H1 (cell line): ENCODE measurements at regions not wholly inside any gene's neighbourhood (a gene's known extent, or its start where the extent isn't known, plus 50 kb on each side); places are given as distances from the start of the nearest gene placed in this dataset.

Source experiments
- CTCF ChIA-PET: fragments of 300-600 bp; sonication (Branson Sonifier 250); formaldehyde crosslinking; loops from one replicate; lab custom pipeline; 2021; ENCODE audit not compliant: partially characterized antibody; lab: Charles Lee
- POLR2A ChIA-PET: fragments of 300-600 bp; sonication (Branson Sonifier 250); formaldehyde crosslinking; loops from one replicate; lab custom pipeline; 2021; ENCODE audit warnings: inconsistent platforms; ENCODE audit not compliant: partially characterized antibody; lab: Charles Lee
- DNase-seq, 2 experiments: peaks; one replicate each; pipeline versions ENCODE4 v3.0.0 to v3.0.0-alpha.2; 2010 to 2022; ENCODE audit warnings: low spot score in 2 of 2, low read depth in 1 of 2, mixed read lengths in 1 of 2
- FAIRE-seq: peaks from 2 replicates; lab custom pipeline; 2011; peaks lifted over from hg19 to GRCh38; lab: Jason Lieb, UNC
- H2AFZ ChIP-seq: 2 replicates; pipeline ENCODE4 v1.8.1; 2012; ENCODE audit warnings: low read length, inconsistent platforms
- H2AK5ac ChIP-seq: 2 replicates; pipeline ENCODE4 v1.6.1; 2013; ENCODE audit warnings: low read depth, low read length
- H2BK120ac ChIP-seq: replicated peaks from 2 replicates; pipeline ENCODE3; 2013; ENCODE audit warnings: low read depth, low read length, inconsistent platforms
- H2BK12ac ChIP-seq: 2 replicates; pipeline ENCODE4 v1.6.1; 2013; ENCODE audit warnings: low read depth, low read length
- H2BK15ac ChIP-seq: 2 replicates; pipeline ENCODE4 v1.6.1; 2013; ENCODE audit warnings: low read length
- H2BK20ac ChIP-seq: 2 replicates; pipeline ENCODE4 v1.6.1; 2013; ENCODE audit warnings: low read length
- H2BK5ac ChIP-seq: 2 replicates; pipeline ENCODE4 v1.6.1; 2013; ENCODE audit warnings: low read depth, low read length
- H3K14ac ChIP-seq: 2 replicates; pipeline ENCODE4 v1.6.1; 2013; ENCODE audit warnings: inconsistent platforms; ENCODE audit not compliant: insufficient read length
- H3K18ac ChIP-seq: 2 replicates; pipeline ENCODE4 v1.6.1; 2013; ENCODE audit warnings: low read length; ENCODE audit errors: extremely low read depth
- H3K23ac ChIP-seq: 2 replicates; pipeline ENCODE4 v1.6.1; 2013; ENCODE audit warnings: inconsistent platforms; ENCODE audit not compliant: insufficient read length
- H3K23me2 ChIP-seq: 2 replicates; pipeline ENCODE4 v1.6.1; 2013; ENCODE audit warnings: low read depth, low read length
- H3K27ac ChIP-seq: 2 replicates; pipeline ENCODE4 v1.6.1; 2011; ENCODE audit warnings: low read depth, low read length, inconsistent platforms
- H3K27me3 ChIP-seq, 4 experiments: replicated peaks in 1 of 4; 1 replicate in 1 of 4; 2 replicates in 3 of 4; pipeline versions ENCODE4 v1.6.1 to v1.8.1; 2011 to 2013; ENCODE audit warnings: low read length in 3 of 4, mild to moderate bottlenecking in 3 of 4, inconsistent platforms in 2 of 4, mixed read lengths in 2 of 4, moderate library complexity in 1 of 4; ENCODE audit not compliant: control insufficient read depth in 3 of 4, insufficient read depth in 3 of 4; ENCODE audit errors: extremely low read depth in 1 of 4
- H3K36me3 ChIP-seq, 4 experiments: 2 replicates each; pipeline versions ENCODE4 v1.6.1 to v1.8.1; 2011 to 2013; ENCODE audit warnings: mild to moderate bottlenecking in 4 of 4, low read length in 3 of 4, moderate library complexity in 2 of 4, control low read depth in 1 of 4, inconsistent platforms in 1 of 4; ENCODE audit not compliant: insufficient read depth in 4 of 4, control insufficient read depth in 2 of 4
- H3K4ac ChIP-seq: replicated peaks from 2 replicates; pipeline ENCODE3; 2013; ENCODE audit warnings: low read length, low read depth, mixed read lengths, inconsistent platforms; ENCODE audit not compliant: insufficient read length
- H3K4me1 ChIP-seq, 4 experiments: replicated peaks in 1 of 4; 1 replicate in 1 of 4; 2 replicates in 3 of 4; pipeline versions ENCODE4 v1.6.1 to v1.8.1; 2011 to 2013; ENCODE audit warnings: low read length in 3 of 4, inconsistent platforms in 2 of 4, mixed read lengths in 1 of 4; ENCODE audit not compliant: insufficient read depth in 4 of 4, control insufficient read depth in 3 of 4
- H3K4me2 ChIP-seq, 2 experiments: 2 replicates each; pipeline versions ENCODE4 v1.6.1 to v1.8.1; 2011 to 2013; ENCODE audit warnings: low read depth in 2 of 2, low read length in 2 of 2, control low read depth in 1 of 2, inconsistent platforms in 1 of 2, mild to moderate bottlenecking in 1 of 2; ENCODE audit not compliant: insufficient read depth in 1 of 2
- H3K4me3 ChIP-seq, 4 experiments: fragments of 200-600, 300-600 bp in 1 of 4; sonication (generic), shearing (Covaris generic), sonication (Bioruptor Twin) in 1 of 4; 2 replicates each; pipeline versions ENCODE4 v1.5.1 to v1.8.1; 2011 to 2016; ENCODE audit warnings: low read length in 4 of 4, low read depth in 3 of 4, control low read depth in 2 of 4, inconsistent platforms in 2 of 4, mild to moderate bottlenecking in 2 of 4, mixed read lengths in 1 of 4, moderate library complexity in 1 of 4; ENCODE audit not compliant: insufficient read depth in 2 of 4; ENCODE audit errors: extremely low read depth in 1 of 4
- H3K56ac ChIP-seq: replicated peaks from 2 replicates; pipeline ENCODE3; 2013; ENCODE audit warnings: low read depth, mild to moderate bottlenecking, mixed read lengths, low read length, inconsistent platforms; ENCODE audit not compliant: insufficient read length
- H3K79me1 ChIP-seq: 2 replicates; pipeline ENCODE4 v1.6.1; 2013; ENCODE audit warnings: low read depth, low read length, control low read depth
- H3K79me2 ChIP-seq, 2 experiments: 2 replicates each; pipeline versions ENCODE4 v1.6.1 to v1.8.1; 2012 to 2013; ENCODE audit warnings: low read length in 2 of 2, mild to moderate bottlenecking in 2 of 2, inconsistent platforms in 1 of 2; ENCODE audit not compliant: insufficient read depth in 2 of 2, control insufficient read depth in 1 of 2
- H3K9ac ChIP-seq, 4 experiments: replicated peaks in 1 of 4; 1 replicate in 1 of 4; 2 replicates in 3 of 4; pipeline versions ENCODE4 v1.6.1 to v1.8.1; 2011 to 2013; ENCODE audit warnings: low read depth in 3 of 4, low read length in 3 of 4, control low read depth in 2 of 4, mild to moderate bottlenecking in 2 of 4, moderate library complexity in 2 of 4, inconsistent platforms in 1 of 4; ENCODE audit errors: extremely low read depth in 1 of 4
- H3K9me3 ChIP-seq, 2 experiments: 2 replicates each; pipeline versions ENCODE4 v1.6.1 to v1.8.1; 2012 to 2013; ENCODE audit warnings: mild to moderate bottlenecking in 2 of 2, moderate library complexity in 2 of 2, control low read depth in 1 of 2, inconsistent platforms in 1 of 2, low read depth in 1 of 2, low read length in 1 of 2, mixed read lengths in 1 of 2; ENCODE audit not compliant: insufficient read depth in 2 of 2
- H4K20me1 ChIP-seq, 2 experiments: replicated peaks in 1 of 2; 2 replicates each; pipeline versions ENCODE3 to v1.8.1; 2011 to 2013; ENCODE audit warnings: inconsistent platforms in 2 of 2, low read length in 2 of 2, mild to moderate bottlenecking in 1 of 2; ENCODE audit not compliant: insufficient read depth in 2 of 2, control insufficient read depth in 1 of 2
- H4K5ac ChIP-seq: 2 replicates; pipeline ENCODE4 v1.6.1; 2013; ENCODE audit warnings: low read length, low read depth, mixed read lengths, inconsistent platforms; ENCODE audit not compliant: insufficient read length
- H4K8ac ChIP-seq: 2 replicates; pipeline ENCODE4 v1.8.0; 2013; ENCODE audit warnings: mild to moderate bottlenecking, moderate library complexity, low read length, inconsistent platforms; ENCODE audit not compliant: insufficient read depth; ENCODE audit errors: extremely low read depth
- H4K91ac ChIP-seq: replicated peaks from 2 replicates; pipeline ENCODE3; 2013; ENCODE audit warnings: low read length, mixed read lengths, inconsistent platforms; ENCODE audit not compliant: insufficient read length
- FOSL1 ChIP-seq: IDR thresholded peaks from 2 replicates; pipeline ENCODE4 v1.6.1; 2011; ENCODE audit warnings: mild to moderate bottlenecking, low read depth, low read length, moderate library complexity; ENCODE audit not compliant: insufficient read depth
- JUN ChIP-seq: IDR thresholded peaks from 2 replicates; pipeline ENCODE4 v1.6.1; 2011; ENCODE audit warnings: low read depth, mild to moderate bottlenecking, improper control_type of control experiment, low read length
- KDM1A ChIP-seq: fragments of 200-600, 300-600 bp; sonication (generic); IDR thresholded peaks from 2 replicates; pipeline ENCODE4 v1.7.1; 2016; ENCODE audit warnings: mild to moderate bottlenecking, low read length, borderline replicate concordance
- KDM5A ChIP-seq: fragments of 200-600 bp; IDR thresholded peaks from 2 replicates; pipeline ENCODE4 v1.7.1; 2012; ENCODE audit warnings: mild to moderate bottlenecking, low read length, inconsistent platforms, mixed read lengths
- SIX5 ChIP-seq: IDR thresholded peaks from 2 replicates; pipeline ENCODE4 v1.6.1; 2011; ENCODE audit warnings: mild to moderate bottlenecking, low read depth, low read length
- SP4 ChIP-seq: IDR thresholded peaks from 2 replicates; pipeline ENCODE4 v1.6.1; 2012; ENCODE audit warnings: low read length, inconsistent platforms
- TF ChIP-seq, protein P1 (sequence below): IDR thresholded peaks from 2 replicates; pipeline ENCODE4 v1.6.1; 2012; ENCODE audit warnings: inconsistent platforms
- TF ChIP-seq, protein P2 (sequence below): IDR thresholded peaks from 2 replicates; pipeline ENCODE4 v1.6.1; 2012; ENCODE audit warnings: inconsistent platforms

DNA sequence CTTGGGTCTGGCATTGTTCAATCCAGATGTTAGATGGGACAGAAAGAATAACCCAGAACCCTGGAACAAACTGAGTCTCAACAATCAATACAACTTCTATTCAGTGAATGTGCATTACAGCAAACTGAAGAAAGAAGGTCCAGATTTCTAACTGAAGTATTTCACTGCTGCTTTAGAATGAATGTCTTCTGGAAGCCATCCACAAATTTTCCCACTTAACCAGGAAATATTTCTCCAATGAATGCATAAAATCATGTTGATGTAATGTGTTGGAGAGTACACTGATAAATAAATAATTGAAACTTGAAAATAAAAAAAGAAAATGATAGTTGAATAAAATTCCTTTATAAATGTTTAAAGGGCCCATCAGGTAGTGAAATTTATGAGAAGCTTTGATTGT is 658.6 kb downstream of the ZBBX start:
- H4K8ac ChIP-seq: no peak overlapping the region
- no peaks in the 10 kb centered on the region for H4K20me1 ChIP-seq
- no peak for FAIRE-seq
- no peak overlapping the region for H3K27ac ChIP-seq
- H4K91ac ChIP-seq: no peak overlapping the region
- no peaks in the 10 kb centered on the region for H3K79me1 ChIP-seq
- no peak for TF ChIP-seq FOSL1
- TF ChIP-seq KDM1A: no peak
- TF ChIP-seq, protein P1, sequence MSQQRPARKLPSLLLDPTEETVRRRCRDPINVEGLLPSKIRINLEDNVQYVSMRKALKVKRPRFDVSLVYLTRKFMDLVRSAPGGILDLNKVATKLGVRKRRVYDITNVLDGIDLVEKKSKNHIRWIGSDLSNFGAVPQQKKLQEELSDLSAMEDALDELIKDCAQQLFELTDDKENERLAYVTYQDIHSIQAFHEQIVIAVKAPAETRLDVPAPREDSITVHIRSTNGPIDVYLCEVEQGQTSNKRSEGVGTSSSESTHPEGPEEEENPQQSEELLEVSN: no peak
- no peak for TF ChIP-seq JUN
- TF ChIP-seq, protein P2, sequence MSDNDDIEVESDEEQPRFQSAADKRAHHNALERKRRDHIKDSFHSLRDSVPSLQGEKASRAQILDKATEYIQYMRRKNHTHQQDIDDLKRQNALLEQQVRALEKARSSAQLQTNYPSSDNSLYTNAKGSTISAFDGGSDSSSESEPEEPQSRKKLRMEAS: no peak
- no peak for TF ChIP-seq SIX5
- TF ChIP-seq SP4: no peak
- TF ChIP-seq KDM5A: no peak
- no peak overlapping the region for H3K23ac ChIP-seq
- H4K5ac ChIP-seq: no peak overlapping the region
- no peak overlapping the region for H2AK5ac ChIP-seq
- no peak overlapping the region for H2AFZ ChIP-seq
- H3K27me3 ChIP-seq: no peaks in the 10 kb centered on the region
- H3K56ac ChIP-seq: no peak overlapping the region
- H2BK20ac ChIP-seq: no peak overlapping the region
- H3K4ac ChIP-seq: no peak overlapping the region
- H3K9me3 ChIP-seq: no peaks in the 10 kb centered on the region
- no peaks in the 10 kb centered on the region; a peak in 1 of 8 replicates for H3K36me3 ChIP-seq
- no peak overlapping the region for H2BK12ac ChIP-seq
- H2BK15ac ChIP-seq: no peak overlapping the region
- H3K9ac ChIP-seq: no peak overlapping the region
- H3K14ac ChIP-seq: no peak overlapping the region
- no peak for DNase-seq
- POLR2A ChIA-PET: no interaction called here
- H3K4me2 ChIP-seq: no peak overlapping the region
- H3K79me2 ChIP-seq: no peaks in the 10 kb centered on the region
- H3K23me2 ChIP-seq: no peaks in the 10 kb centered on the region
- CTCF ChIA-PET: interaction anchor here (1.2 kb wide), 1 partner anchor 311 kb away, joined by 5 read pairs; no protein-coding TSS in a partner anchor
- no peak overlapping the region for H3K4me3 ChIP-seq
- no peak overlapping the region for H2BK5ac ChIP-seq
- peaks cover 0 to 2% (median 0%) of the 10 kb centered on the region in 4 experiments; a peak in 1 of 7 replicates for H3K4me1 ChIP-seq
- H2BK120ac ChIP-seq: no peak overlapping the region
- no peak overlapping the region for H3K18ac ChIP-seq
